Retinal pigment epithelial cell (primary cell): ENCODE measurements at regions not wholly inside any gene's neighbourhood (a gene's known extent, or its start where the extent isn't known, plus 50 kb on each side); places are given as distances from the start of the nearest gene placed in this dataset.

Experiments used
- DNase-seq: peaks from one replicate; pipeline ENCODE4 v3.0.0-alpha.2; 2010; ENCODE audit warnings: low read depth
- H3K4me3 ChIP-seq: 2 replicates; pipeline ENCODE4 v1.5.1; 2011; ENCODE audit warnings: mild to moderate bottlenecking, low read length, control low read depth, moderate library complexity
- CTCF ChIP-seq: conservative IDR thresholded peaks from 2 replicates; pipeline ENCODE4 v1.5.1; 2011; ENCODE audit warnings: low read depth, low read length, control low read depth, inconsistent platforms

- H3K4me3 ChIP-seq = no peak overlapping the region
- no peak for TF ChIP-seq CTCF
- DNase-seq = no peak
Measured at GRCh38 chr4:13762130-13762529, 134.6 kb upstream of the BOD1L1 start.

- TF ChIP-seq CTCF = no peak
- no peak for DNase-seq
- H3K4me3 ChIP-seq = no peak overlapping the region
Measured at GRCh38 chr4:13763707-13764106, 136.2 kb upstream of the BOD1L1 start.

- DNase-seq = no peak
- H3K4me3 ChIP-seq = no peak overlapping the region
- TF ChIP-seq CTCF = no peak
Measured at GRCh38 chr4:13765539-13765938, 138.0 kb upstream of the BOD1L1 start.

- no peak overlapping the region for H3K4me3 ChIP-seq
- no peak for TF ChIP-seq CTCF
- DNase-seq = no peak
Measured at GRCh38 chr4:13766761-13767540, 139.4 kb upstream of the BOD1L1 start.

GRCh38 chr4:13777341-13777740 is 149.8 kb upstream of the BOD1L1 start:
- no peak overlapping the region for H3K4me3 ChIP-seq
- no peak for DNase-seq
- no peak for TF ChIP-seq CTCF

- no peak overlapping the region for H3K4me3 ChIP-seq
- no peak for TF ChIP-seq CTCF
- no peak for DNase-seq
Measured at GRCh38 chr4:13778367-13778766, 150.8 kb upstream of the BOD1L1 start.

- DNase-seq = no peak
- TF ChIP-seq CTCF = no peak
- no peak overlapping the region for H3K4me3 ChIP-seq
Measured at GRCh38 chr4:13782231-13782630, 154.7 kb upstream of the BOD1L1 start.
